ENCODE measurements at regions not wholly inside any gene's neighbourhood (a gene's known extent, or its start where the extent isn't known, plus 50 kb on each side); places are given as distances from the start of the nearest gene placed in this dataset.

GRCh38 chr19:33905937-33906577, 109.4 kb downstream of the KCTD15 start:
- Histone ChIP-seq H3K4me3 (ENCODE audit: low read length in 2 of 2) (peak overlapping the region in 1 of 2 donors; percentile 24), H3K36me3 (ENCODE audit: control insufficient read depth in 2 of 2, insufficient read depth in 2 of 2, low read length in 1 of 2) (no peaks in the 10 kb centered on the region), H3K27ac (ENCODE audit: low read depth in 1 of 2, low read length in 1 of 2) (no peak overlapping the region), H3K4me1 (ENCODE audit: control insufficient read depth in 2 of 2, insufficient read depth in 2 of 2, low read length in 2 of 2) (no peaks in the 10 kb centered on the region), H3K9me3 (ENCODE audit: control insufficient read depth in 2 of 2, insufficient read depth in 1 of 2, low read length in 1 of 2) (no peaks in the 10 kb centered on the region), H3K27me3 (ENCODE audit: control insufficient read depth in 2 of 2, insufficient read depth in 1 of 2, low read length in 1 of 2) (peaks cover 32 to 47% of the 10 kb centered on the region in 2 donors)
- 1% methylated on average over 60 of the region's 60 CpGs for WGBS
- no peak for DNase-seq (ENCODE audit: low read depth in 6 of 9, low spot score in 9 of 9)

GRCh38 chr19:33906578-33907335, 110.1 kb downstream of the KCTD15 start:
- 10% methylated on average over 59 of the region's 59 CpGs for WGBS
- no peak overlapping the region for H3K4me3 ChIP-seq (ENCODE audit: low read length in 2 of 2)
- H3K27me3 ChIP-seq (ENCODE audit: control insufficient read depth in 2 of 2, insufficient read depth in 1 of 2, low read length in 1 of 2) = peaks cover 32 to 47% of the 10 kb centered on the region in 2 donors
- no peaks in the 10 kb centered on the region for H3K9me3 ChIP-seq (ENCODE audit: control insufficient read depth in 2 of 2, insufficient read depth in 1 of 2, low read length in 1 of 2)
- DNase-seq (ENCODE audit: low read depth in 6 of 9, low spot score in 9 of 9) = no peak
- no peak overlapping the region for H3K27ac ChIP-seq (ENCODE audit: low read depth in 1 of 2, low read length in 1 of 2)
- no peaks in the 10 kb centered on the region for H3K4me1 ChIP-seq (ENCODE audit: control insufficient read depth in 2 of 2, insufficient read depth in 2 of 2, low read length in 2 of 2)
- H3K36me3 ChIP-seq (ENCODE audit: control insufficient read depth in 2 of 2, insufficient read depth in 2 of 2, low read length in 1 of 2) = no peaks in the 10 kb centered on the region

DNA sequence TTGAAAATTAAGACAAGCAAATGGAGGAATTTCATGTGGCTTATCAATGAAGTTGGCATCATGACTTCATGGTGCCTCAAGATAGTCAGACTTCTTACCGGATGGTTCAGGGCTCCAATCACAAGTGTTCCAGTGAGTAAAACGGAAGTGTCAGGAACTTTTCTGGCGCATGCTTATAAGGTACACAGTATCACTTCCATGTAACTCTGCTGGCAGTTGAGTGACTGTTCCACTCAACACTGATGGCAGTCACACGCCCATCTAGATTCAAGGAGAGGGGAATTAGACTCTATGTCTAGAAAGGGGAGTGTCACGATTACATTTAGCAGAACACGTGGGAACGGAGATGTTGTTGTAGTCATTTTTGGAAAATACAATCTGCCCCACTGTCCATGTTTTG, 114.3 kb downstream of the KCTD15 start:
- no peak for DNase-seq (ENCODE audit: low read depth in 6 of 9, low spot score in 9 of 9)
- no peaks in the 10 kb centered on the region for H3K9me3 ChIP-seq (ENCODE audit: control insufficient read depth in 2 of 2, insufficient read depth in 1 of 2, low read length in 1 of 2)
- no peak overlapping the region for H3K4me3 ChIP-seq (ENCODE audit: low read length in 2 of 2)
- no peak overlapping the region for H3K27ac ChIP-seq (ENCODE audit: low read depth in 1 of 2, low read length in 1 of 2)
- peaks cover 19 to 26% of the 10 kb centered on the region in 2 donors for H3K27me3 ChIP-seq (ENCODE audit: control insufficient read depth in 2 of 2, insufficient read depth in 1 of 2, low read length in 1 of 2)
- H3K36me3 ChIP-seq (ENCODE audit: control insufficient read depth in 2 of 2, insufficient read depth in 2 of 2, low read length in 1 of 2) = no peaks in the 10 kb centered on the region
- H3K4me1 ChIP-seq (ENCODE audit: control insufficient read depth in 2 of 2, insufficient read depth in 2 of 2, low read length in 2 of 2) = no peaks in the 10 kb centered on the region
- 96% methylated on average over 7 of the region's 7 CpGs for WGBS

DNA sequence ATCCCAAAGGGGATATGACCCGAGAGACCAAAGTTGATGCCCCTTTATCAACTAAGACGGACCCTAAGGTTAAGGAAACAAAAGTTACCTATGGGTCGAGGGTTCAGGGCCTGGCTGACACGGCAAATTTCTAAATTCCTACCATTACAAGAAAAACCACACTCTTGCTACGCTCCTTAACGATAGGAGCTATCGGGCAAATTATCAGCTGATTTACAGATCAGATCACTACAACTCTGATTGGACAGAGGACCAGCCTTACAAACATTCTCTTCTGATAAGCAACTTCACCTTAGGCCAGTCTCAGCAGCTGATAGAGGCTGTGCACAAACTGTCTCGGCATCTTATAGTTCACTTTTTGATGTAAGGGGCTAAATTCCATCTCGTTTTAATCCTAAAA, 117.9 kb downstream of the KCTD15 start:
- no peaks in the 10 kb centered on the region for H3K9me3 ChIP-seq (ENCODE audit: control insufficient read depth in 2 of 2, insufficient read depth in 1 of 2, low read length in 1 of 2)
- H3K4me3 ChIP-seq (ENCODE audit: low read length in 2 of 2) = no peak overlapping the region
- H3K36me3 ChIP-seq (ENCODE audit: control insufficient read depth in 2 of 2, insufficient read depth in 2 of 2, low read length in 1 of 2) = no peaks in the 10 kb centered on the region
- WGBS = 80% methylated on average over 9 of the region's 9 CpGs
- no peak overlapping the region for H3K27ac ChIP-seq (ENCODE audit: low read depth in 1 of 2, low read length in 1 of 2)
- DNase-seq (ENCODE audit: low read depth in 6 of 9, low spot score in 9 of 9) = no peak
- no peaks in the 10 kb centered on the region for H3K4me1 ChIP-seq (ENCODE audit: control insufficient read depth in 2 of 2, insufficient read depth in 2 of 2, low read length in 2 of 2)
- H3K27me3 ChIP-seq (ENCODE audit: control insufficient read depth in 2 of 2, insufficient read depth in 1 of 2, low read length in 1 of 2) = no peaks in the 10 kb centered on the region

DNA sequence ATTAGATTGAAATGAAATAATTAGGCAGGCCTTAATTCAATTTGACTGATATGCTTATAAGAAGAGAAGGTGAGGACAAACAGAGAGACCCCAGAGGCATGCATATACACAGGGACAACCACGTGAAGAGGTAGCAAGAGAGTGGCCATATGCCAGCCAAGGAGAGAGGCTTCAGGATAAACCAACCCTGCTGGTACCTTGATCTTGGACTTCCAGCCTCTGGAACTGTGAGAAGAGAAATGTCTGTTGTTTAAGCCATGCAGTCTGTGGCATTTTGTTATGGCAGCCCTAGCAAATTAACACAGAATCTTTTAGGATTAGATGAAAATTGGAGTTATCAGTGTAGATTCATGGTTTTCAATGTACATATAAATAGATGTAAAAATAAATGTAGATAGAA, 120.1 kb downstream of the KCTD15 start:
- Histone ChIP-seq H3K27ac (ENCODE audit: low read depth in 1 of 2, low read length in 1 of 2) (no peak overlapping the region), H3K4me3 (ENCODE audit: low read length in 2 of 2) (no peak overlapping the region), H3K9me3 (ENCODE audit: control insufficient read depth in 2 of 2, insufficient read depth in 1 of 2, low read length in 1 of 2) (no peaks in the 10 kb centered on the region), H3K36me3 (ENCODE audit: control insufficient read depth in 2 of 2, insufficient read depth in 2 of 2, low read length in 1 of 2) (no peaks in the 10 kb centered on the region), H3K27me3 (ENCODE audit: control insufficient read depth in 2 of 2, insufficient read depth in 1 of 2, low read length in 1 of 2) (no peaks in the 10 kb centered on the region), H3K4me1 (ENCODE audit: control insufficient read depth in 2 of 2, insufficient read depth in 2 of 2, low read length in 2 of 2) (no peaks in the 10 kb centered on the region)
- WGBS = 79% methylated on average over 1 of the region's 1 CpG
- no peak for DNase-seq (ENCODE audit: low read depth in 6 of 9, low spot score in 9 of 9)

DNA sequence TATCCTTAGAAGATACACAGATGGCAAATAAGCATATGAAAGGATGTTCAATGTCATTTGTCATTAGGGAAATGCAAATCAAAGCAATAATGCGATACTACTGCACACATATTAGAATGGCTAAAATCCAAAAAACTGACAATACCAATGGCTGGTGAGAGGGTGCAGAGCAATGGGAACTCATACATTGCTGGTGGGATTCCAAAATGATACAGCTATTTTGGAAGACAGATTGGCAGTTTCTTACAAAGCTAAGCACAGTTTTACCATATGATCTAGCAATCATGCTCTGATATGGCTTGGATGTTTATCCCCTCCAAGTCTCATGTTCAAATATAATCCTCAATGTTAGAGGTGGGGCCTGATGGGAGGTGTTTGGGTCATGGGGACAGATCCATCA, 122.6 kb downstream of the KCTD15 start:
- 96% methylated on average over 1 of the region's 1 CpG for WGBS

GRCh38 chr19:33921165-33921564, 124.5 kb downstream of the KCTD15 start:
- Histone ChIP-seq H3K4me3 (ENCODE audit: low read length in 2 of 2) (no peak overlapping the region), H3K27me3 (ENCODE audit: control insufficient read depth in 2 of 2, insufficient read depth in 1 of 2, low read length in 1 of 2) (no peaks in the 10 kb centered on the region), H3K36me3 (ENCODE audit: control insufficient read depth in 2 of 2, insufficient read depth in 2 of 2, low read length in 1 of 2) (no peaks in the 10 kb centered on the region), H3K27ac (ENCODE audit: low read depth in 1 of 2, low read length in 1 of 2) (no peak overlapping the region), H3K4me1 (ENCODE audit: control insufficient read depth in 2 of 2, insufficient read depth in 2 of 2, low read length in 2 of 2) (no peaks in the 10 kb centered on the region), H3K9me3 (ENCODE audit: control insufficient read depth in 2 of 2, insufficient read depth in 1 of 2, low read length in 1 of 2) (no peaks in the 10 kb centered on the region)
- 81% methylated on average over 3 of the region's 3 CpGs for WGBS
- no peak for DNase-seq (ENCODE audit: low read depth in 6 of 9, low spot score in 9 of 9)

More for the DNA sequence above, 122.6 kb downstream of the KCTD15 start:
- no peak overlapping the region for H3K4me3 ChIP-seq (ENCODE audit: low read length in 2 of 2)
- H3K4me1 ChIP-seq (ENCODE audit: control insufficient read depth in 2 of 2, insufficient read depth in 2 of 2, low read length in 2 of 2) = no peaks in the 10 kb centered on the region
- DNase-seq (ENCODE audit: low read depth in 6 of 9, low spot score in 9 of 9) = no peak
- H3K27me3 ChIP-seq (ENCODE audit: control insufficient read depth in 2 of 2, insufficient read depth in 1 of 2, low read length in 1 of 2) = no peaks in the 10 kb centered on the region
- no peaks in the 10 kb centered on the region for H3K36me3 ChIP-seq (ENCODE audit: control insufficient read depth in 2 of 2, insufficient read depth in 2 of 2, low read length in 1 of 2)
- H3K9me3 ChIP-seq (ENCODE audit: control insufficient read depth in 2 of 2, insufficient read depth in 1 of 2, low read length in 1 of 2) = no peaks in the 10 kb centered on the region
- H3K27ac ChIP-seq (ENCODE audit: low read depth in 1 of 2, low read length in 1 of 2) = no peak overlapping the region

- 78% methylated on average over 3 of the region's 3 CpGs for WGBS
- Histone ChIP-seq H3K9me3 (ENCODE audit: control insufficient read depth in 2 of 2, insufficient read depth in 1 of 2, low read length in 1 of 2) (no peaks in the 10 kb centered on the region), H3K4me1 (ENCODE audit: control insufficient read depth in 2 of 2, insufficient read depth in 2 of 2, low read length in 2 of 2) (no peaks in the 10 kb centered on the region), H3K4me3 (ENCODE audit: low read length in 2 of 2) (no peak overlapping the region), H3K27me3 (ENCODE audit: control insufficient read depth in 2 of 2, insufficient read depth in 1 of 2, low read length in 1 of 2) (no peaks in the 10 kb centered on the region), H3K36me3 (ENCODE audit: control insufficient read depth in 2 of 2, insufficient read depth in 2 of 2, low read length in 1 of 2) (no peaks in the 10 kb centered on the region), H3K27ac (ENCODE audit: low read depth in 1 of 2, low read length in 1 of 2) (no peak overlapping the region)
- DNase-seq (ENCODE audit: low read depth in 6 of 9, low spot score in 9 of 9) = no peak
Observed at GRCh38 chr19:33926306-33926705, 129.6 kb downstream of the KCTD15 start.

DNA sequence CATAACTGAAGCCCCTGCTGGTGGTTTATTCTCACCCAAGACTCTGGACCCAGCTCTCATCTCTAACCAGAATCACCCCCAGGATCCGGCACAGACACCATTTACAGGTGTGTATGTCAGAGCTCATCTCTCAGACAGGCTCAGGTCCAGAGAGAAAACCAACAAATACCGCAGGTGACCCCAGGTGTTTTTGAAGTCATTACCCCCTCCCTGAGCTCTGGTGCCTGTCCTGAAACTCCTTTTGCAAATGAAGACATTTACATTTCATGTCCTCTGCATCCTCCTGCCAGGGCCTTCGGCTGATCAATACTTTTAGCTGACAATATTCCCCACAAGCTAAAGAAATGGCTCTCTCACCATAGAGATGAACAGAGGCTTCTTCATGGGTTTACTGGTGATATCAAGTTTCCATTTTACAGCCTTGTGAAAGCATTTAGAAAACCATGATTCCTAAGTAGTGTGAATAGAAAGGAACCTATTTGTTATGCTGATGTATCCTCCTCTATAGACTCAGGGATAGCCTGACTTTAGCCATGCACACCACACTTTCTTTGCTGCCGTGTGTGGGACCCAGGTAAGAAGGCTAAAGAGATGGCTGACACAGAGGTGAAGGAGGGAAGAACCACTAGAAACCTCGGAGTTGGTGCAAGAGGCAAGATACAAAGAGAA, 131.3 kb downstream of the KCTD15 start:
- H3K36me3 ChIP-seq (ENCODE audit: control insufficient read depth in 2 of 2, insufficient read depth in 2 of 2, low read length in 1 of 2) = no peaks in the 10 kb centered on the region
- H3K9me3 ChIP-seq (ENCODE audit: control insufficient read depth in 2 of 2, insufficient read depth in 1 of 2, low read length in 1 of 2) = no peaks in the 10 kb centered on the region
- no peak for DNase-seq (ENCODE audit: low read depth in 6 of 9, low spot score in 9 of 9)
- no peaks in the 10 kb centered on the region for H3K4me1 ChIP-seq (ENCODE audit: control insufficient read depth in 2 of 2, insufficient read depth in 2 of 2, low read length in 2 of 2)
- 61% methylated on average over 5 of the region's 5 CpGs for WGBS
- no peak overlapping the region for H3K4me3 ChIP-seq (ENCODE audit: low read length in 2 of 2)
- no peaks in the 10 kb centered on the region for H3K27me3 ChIP-seq (ENCODE audit: control insufficient read depth in 2 of 2, insufficient read depth in 1 of 2, low read length in 1 of 2)
- no peak overlapping the region for H3K27ac ChIP-seq (ENCODE audit: low read depth in 1 of 2, low read length in 1 of 2)

Data from thymus (tissue), 11 donors.